Naive thymus-derived CD8-positive, alpha-beta T cell (primary cell): ENCODE measurements at regions not wholly inside any gene's neighbourhood (a gene's known extent, or its start where the extent isn't known, plus 50 kb on each side); places are given as distances from the start of the nearest gene placed in this dataset.
A peak's percentile ranks its signal among the peaks of the same experiment; 100 is the strongest.

Experiments
- ATAC-seq, 2 donors: fragments of 150-1000 bp; cut with Tn5 transposase in 1 of 2; sonication (Bioruptor Pico), chemical (Tn5 transposase) in 1 of 2; 1 replicate in 1 of 2; 2 replicates in 1 of 2; pipeline ENCODE4 v1.10.0; 2021; ENCODE audit warnings: mild to moderate bottlenecking in 2 of 2, moderate library complexity in 2 of 2
- POLR2A ChIA-PET: fragments of 350-600 bp; sonication (Branson Sonifier 250); formaldehyde crosslinking; loops from one replicate; lab custom pipeline; 2021; ENCODE audit warnings: antibody characterized with exemption; lab: Charles Lee
- DNase-seq, 10 donors: peaks; one replicate each; pipeline versions ENCODE4 v3.0.0 to v3.0.0-alpha.2; 2020 to 2022
- H3K27ac Mint-ChIP-seq, 10 donors: one replicate each; pipeline ENCODE4 v1.8.0; 2020 to 2022; ENCODE audit warnings: mild to moderate bottlenecking in 10 of 10, mixed read lengths in 10 of 10, moderate library complexity in 4 of 10, inconsistent platforms in 1 of 10
- H3K27me3 Mint-ChIP-seq, 5 donors: one replicate each; pipeline ENCODE4 v1.8.0; 2021 to 2022; ENCODE audit warnings: mixed read lengths in 5 of 5
- H3K36me3 Mint-ChIP-seq, 3 donors: one replicate each; pipeline ENCODE4 v1.8.0; 2020 to 2022; ENCODE audit warnings: mixed read lengths in 3 of 3, mild to moderate bottlenecking in 2 of 3, inconsistent platforms in 1 of 3
- H3K4me1 Mint-ChIP-seq, 4 donors: one replicate each; pipeline ENCODE4 v1.8.0; 2021 to 2022; ENCODE audit warnings: mixed read lengths in 4 of 4
- H3K4me3 Mint-ChIP-seq, 10 donors: one replicate each; pipeline ENCODE4 v1.8.0; 2020 to 2022; ENCODE audit warnings: mild to moderate bottlenecking in 10 of 10, mixed read lengths in 10 of 10, moderate library complexity in 6 of 10, inconsistent platforms in 1 of 10
- H3K9me3 Mint-ChIP-seq, 9 donors: one replicate each; pipeline ENCODE4 v1.8.0; 2020 to 2022; ENCODE audit warnings: mixed read lengths in 9 of 9, mild to moderate bottlenecking in 3 of 9, inconsistent platforms in 1 of 9, moderate library complexity in 1 of 9

DNA sequence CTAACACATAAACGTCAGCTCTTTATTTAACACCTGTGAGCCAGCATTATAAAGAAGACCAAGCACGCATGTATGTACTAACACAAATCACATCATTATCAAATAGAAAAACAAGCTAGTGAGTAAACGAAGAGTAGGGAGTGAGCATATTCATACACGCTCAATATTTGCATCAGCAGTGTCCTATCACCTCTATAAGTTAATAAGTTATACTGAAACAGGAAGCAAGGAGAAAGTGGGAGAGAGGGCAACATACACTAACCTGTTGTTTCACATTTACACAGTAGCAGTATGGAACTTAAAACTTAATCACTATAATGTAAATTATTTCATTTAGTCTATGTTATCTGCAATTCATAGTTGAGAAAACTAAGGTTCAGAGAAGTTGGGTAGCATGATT is 321.5 kb upstream of the TANK start:
- POLR2A ChIA-PET: no interaction called here
- H3K36me3 Mint-ChIP-seq: peaks cover 0 to 15% (median 8%) of the 10 kb centered on the region in 3 donors
- H3K4me1 Mint-ChIP-seq: no peaks in the 10 kb centered on the region
- DNase-seq (no peak), ATAC-seq (no peak)
- no peak overlapping the region for H3K27ac Mint-ChIP-seq
- no peak overlapping the region for H3K4me3 Mint-ChIP-seq
- peaks cover 0 to 17% (median 5%) of the 10 kb centered on the region in 5 donors for H3K27me3 Mint-ChIP-seq
- peaks cover 4 to 23% (median 14%) of the 10 kb centered on the region in 9 donors for H3K9me3 Mint-ChIP-seq

DNA sequence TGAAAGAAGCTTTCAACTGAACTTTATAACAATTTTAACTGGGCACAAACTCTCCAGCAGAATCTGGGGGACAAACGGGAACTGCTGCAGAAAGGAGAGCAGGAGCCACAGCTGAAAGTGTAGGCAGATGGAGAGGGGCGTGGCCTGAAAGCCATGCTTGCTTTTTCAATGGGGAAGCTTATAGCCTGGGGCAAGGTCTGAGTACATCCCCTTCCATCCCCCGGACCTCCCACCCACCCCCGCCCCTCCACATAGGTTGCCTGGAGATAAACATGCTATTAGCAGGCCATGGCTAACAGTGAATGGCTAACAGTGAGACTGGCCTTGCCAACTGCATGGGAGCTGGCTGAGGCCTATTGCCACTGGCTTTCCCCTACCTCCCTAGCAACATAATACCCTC is 317.9 kb upstream of the TANK start:
- DNase-seq (no peak), ATAC-seq (no peak)
- Mint-ChIP-seq H3K4me3 (no peak overlapping the region), H3K4me1 (no peaks in the 10 kb centered on the region), H3K27ac (no peak overlapping the region), H3K36me3 (peaks cover 0 to 23% (median 12%) of the 10 kb centered on the region in 3 donors), H3K9me3 (peaks cover 7 to 43% (median 21%) of the 10 kb centered on the region in 9 donors), H3K27me3 (peaks cover 0 to 5% (median 3%) of the 10 kb centered on the region in 5 donors)
- POLR2A ChIA-PET: no interaction called here

DNA sequence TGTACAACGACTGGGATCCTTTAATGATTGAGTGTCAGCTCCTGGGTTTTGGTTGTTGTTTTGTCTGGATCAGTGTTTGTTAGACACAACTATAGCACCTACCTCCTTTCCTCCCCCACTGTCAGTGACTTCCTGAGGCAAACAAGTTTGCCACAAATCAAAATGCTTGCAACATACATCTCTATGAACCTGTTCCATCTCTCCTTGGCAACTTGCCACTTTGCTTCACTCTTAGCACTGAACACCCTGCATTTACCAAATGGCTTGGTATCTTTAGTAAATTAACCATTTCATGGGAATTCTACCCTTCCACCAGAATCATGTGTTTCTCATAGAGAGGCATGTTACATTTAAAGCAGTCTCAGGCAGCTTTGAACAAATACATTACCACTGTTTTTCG is 301.1 kb upstream of the TANK start:
- POLR2A ChIA-PET: no interaction called here
- H3K9me3 Mint-ChIP-seq: no peaks in the 10 kb centered on the region
- H3K4me1 Mint-ChIP-seq: peaks cover 3 to 6% (median 5%) of the 10 kb centered on the region in 4 donors
- DNase-seq (peak in 2 of 10 donors; percentile 16 to 25), ATAC-seq (peak in 1 of 2 donors; percentile 36)
- H3K27ac Mint-ChIP-seq: no peak overlapping the region
- H3K36me3 Mint-ChIP-seq: peaks cover 0 to 2% (median 0%) of the 10 kb centered on the region in 3 donors
- no peak overlapping the region for H3K4me3 Mint-ChIP-seq
- peaks cover 0 to 3% (median 0%) of the 10 kb centered on the region in 5 donors for H3K27me3 Mint-ChIP-seq

DNA sequence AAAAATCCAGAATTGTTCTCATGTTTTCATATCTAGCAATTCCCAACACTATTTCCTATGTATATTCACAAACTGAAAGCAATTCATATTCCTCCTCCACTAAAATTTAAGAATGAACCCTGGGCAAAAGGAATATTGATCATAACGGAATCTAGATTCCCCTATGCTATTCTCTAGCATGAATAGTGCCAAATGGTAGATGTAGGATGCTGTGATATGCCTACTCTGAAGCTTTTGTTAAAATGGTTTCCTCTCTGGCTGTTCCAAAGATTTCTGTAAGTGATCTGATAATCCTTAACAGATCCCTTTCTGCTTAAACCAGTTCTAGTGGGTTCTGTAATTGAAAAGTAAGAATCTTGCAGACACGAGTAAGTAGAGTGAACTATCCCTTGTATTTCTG is 298.0 kb upstream of the TANK start:
- Mint-ChIP-seq H3K4me1 (peaks cover 3 to 6% (median 5%) of the 10 kb centered on the region in 4 donors), H3K36me3 (peaks cover 0 to 2% (median 0%) of the 10 kb centered on the region in 3 donors), H3K27me3 (peaks cover 0 to 3% (median 0%) of the 10 kb centered on the region in 5 donors), H3K4me3 (no peak overlapping the region), H3K9me3 (no peaks in the 10 kb centered on the region), H3K27ac (no peak overlapping the region)
- POLR2A ChIA-PET: no interaction called here
- DNase-seq (no peak), ATAC-seq (no peak)

DNA sequence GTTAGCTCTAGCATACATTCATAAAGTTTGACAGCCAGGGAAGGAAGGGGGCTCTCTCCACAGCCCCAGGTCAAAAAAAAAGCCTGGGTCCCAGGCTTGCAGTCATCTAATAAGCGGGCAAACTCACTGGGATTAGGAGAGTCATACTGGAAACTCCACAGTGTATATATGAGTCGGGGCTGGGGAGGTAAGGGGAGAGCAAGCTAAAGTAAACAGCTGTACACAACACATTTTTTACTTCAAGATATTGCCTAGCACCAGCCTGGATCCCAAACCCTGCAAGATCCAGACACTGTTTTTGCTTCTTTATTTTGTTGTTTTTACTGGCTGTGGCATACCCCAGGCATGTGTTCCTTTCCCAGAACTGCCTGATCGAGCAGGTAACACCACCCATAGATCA is 291.3 kb upstream of the TANK start:
- POLR2A ChIA-PET: no interaction called here
- H3K27me3 Mint-ChIP-seq: peaks cover 0 to 3% (median 0%) of the 10 kb centered on the region in 5 donors
- no peaks in the 10 kb centered on the region for H3K36me3 Mint-ChIP-seq
- H3K4me1 Mint-ChIP-seq: no peaks in the 10 kb centered on the region
- no peak overlapping the region for H3K4me3 Mint-ChIP-seq
- ATAC-seq: no peak
- no peak for DNase-seq
- H3K9me3 Mint-ChIP-seq: no peaks in the 10 kb centered on the region
- H3K27ac Mint-ChIP-seq: no peak overlapping the region

DNA sequence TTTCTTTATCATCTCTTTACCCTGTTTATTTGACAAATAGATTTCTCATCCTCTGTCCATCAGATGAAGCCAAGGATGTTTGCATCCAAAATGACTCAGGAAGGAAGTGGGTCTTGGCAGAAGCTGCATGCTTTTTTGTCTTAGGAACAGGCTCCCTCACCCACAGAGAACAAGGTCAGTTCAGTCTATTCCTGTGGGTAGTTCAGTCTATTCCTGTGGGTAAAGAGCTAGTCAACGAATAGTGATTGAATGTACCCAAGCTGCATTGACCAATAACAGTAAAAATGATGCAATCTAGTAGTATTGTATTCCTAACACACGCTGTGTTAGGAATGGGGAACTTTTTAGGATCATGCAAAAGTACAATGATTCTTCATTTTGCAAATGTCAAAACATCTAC is 290.8 kb upstream of the TANK start:
- peaks cover 0 to 3% (median 0%) of the 10 kb centered on the region in 5 donors for H3K27me3 Mint-ChIP-seq
- POLR2A ChIA-PET: no interaction called here
- H3K36me3 Mint-ChIP-seq: no peaks in the 10 kb centered on the region
- no peaks in the 10 kb centered on the region for H3K4me1 Mint-ChIP-seq
- DNase-seq (no peak), ATAC-seq (no peak)
- no peak overlapping the region for H3K4me3 Mint-ChIP-seq
- H3K27ac Mint-ChIP-seq: no peak overlapping the region
- H3K9me3 Mint-ChIP-seq: no peaks in the 10 kb centered on the region

DNA sequence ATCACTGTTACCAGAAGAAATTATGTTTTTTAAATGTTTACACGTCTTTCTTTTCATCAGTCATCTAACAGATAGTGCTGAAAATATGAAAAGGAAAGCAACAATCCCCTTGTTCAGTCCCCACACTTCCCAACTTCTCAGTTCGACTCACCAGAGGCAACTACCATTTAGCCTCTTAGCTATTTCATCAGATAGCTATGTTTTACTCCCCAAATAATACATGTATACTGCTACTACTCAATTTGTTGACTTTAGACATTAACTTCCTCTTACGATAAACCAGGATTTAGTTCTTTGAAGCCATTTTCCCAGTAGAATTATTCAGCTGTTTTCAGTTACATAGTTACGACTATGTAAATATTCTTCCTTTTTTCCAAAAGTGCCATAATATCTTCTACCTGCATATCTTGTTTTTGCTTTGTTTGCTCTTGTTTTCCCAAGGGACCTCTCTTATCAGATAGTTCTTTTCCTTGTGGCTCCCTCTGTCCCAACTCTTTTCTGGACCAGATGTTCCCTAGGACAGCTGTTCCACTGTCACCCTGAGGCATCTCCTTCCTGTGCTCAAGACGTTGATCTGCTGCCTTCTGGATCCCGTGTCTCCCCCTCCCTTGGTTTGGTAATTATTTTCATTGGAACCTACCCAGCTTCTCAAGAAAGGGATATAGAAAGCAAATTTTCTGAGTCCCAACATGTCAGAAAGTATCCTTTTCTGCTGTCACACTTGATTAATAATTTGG is 289.3 kb upstream of the TANK start:
- no peaks in the 10 kb centered on the region for H3K9me3 Mint-ChIP-seq
- no peaks in the 10 kb centered on the region for H3K36me3 Mint-ChIP-seq
- POLR2A ChIA-PET: interaction anchor here (0.7 kb wide), 1 partner anchor 438 kb away, joined by 3 read pairs; no protein-coding TSS in a partner anchor

DNA sequence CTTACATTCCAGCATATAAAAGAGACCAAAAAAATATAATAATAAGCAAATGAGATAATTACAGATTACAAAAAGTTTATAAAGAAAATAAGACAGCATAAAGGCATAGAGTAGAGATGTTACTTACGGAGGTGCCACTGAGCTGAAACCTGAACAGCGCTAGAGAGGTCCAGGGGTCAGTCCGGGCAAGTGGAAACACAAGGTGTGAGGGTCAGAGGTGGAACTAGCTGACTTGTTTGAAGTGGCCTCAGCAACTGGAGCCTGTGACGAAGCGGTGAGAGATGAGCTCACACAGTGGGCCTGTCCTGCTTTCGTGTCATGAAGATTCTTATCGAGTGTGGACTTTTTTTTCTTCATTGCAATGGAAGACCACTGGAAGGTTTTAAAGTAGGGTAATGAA is 288.3 kb upstream of the TANK start:
- Mint-ChIP-seq H3K27ac (no peak overlapping the region), H3K9me3 (no peaks in the 10 kb centered on the region), H3K4me3 (no peak overlapping the region), H3K27me3 (peaks cover 0 to 3% (median 0%) of the 10 kb centered on the region in 5 donors), H3K4me1 (no peaks in the 10 kb centered on the region), H3K36me3 (no peaks in the 10 kb centered on the region)
- ATAC-seq: no peak
- DNase-seq: no peak
- POLR2A ChIA-PET: interaction anchor here (0.7 kb wide), 1 partner anchor 439 kb away, joined by 3 read pairs; no protein-coding TSS in a partner anchor

More for the DNA sequence above, 289.3 kb upstream of the TANK start:
- DNase-seq (no peak), ATAC-seq (no peak)
- no peaks in the 10 kb centered on the region for H3K4me1 Mint-ChIP-seq
- H3K27me3 Mint-ChIP-seq: peaks cover 0 to 3% (median 0%) of the 10 kb centered on the region in 5 donors
- no peak overlapping the region for H3K4me3 Mint-ChIP-seq
- H3K27ac Mint-ChIP-seq: no peak overlapping the region

DNA sequence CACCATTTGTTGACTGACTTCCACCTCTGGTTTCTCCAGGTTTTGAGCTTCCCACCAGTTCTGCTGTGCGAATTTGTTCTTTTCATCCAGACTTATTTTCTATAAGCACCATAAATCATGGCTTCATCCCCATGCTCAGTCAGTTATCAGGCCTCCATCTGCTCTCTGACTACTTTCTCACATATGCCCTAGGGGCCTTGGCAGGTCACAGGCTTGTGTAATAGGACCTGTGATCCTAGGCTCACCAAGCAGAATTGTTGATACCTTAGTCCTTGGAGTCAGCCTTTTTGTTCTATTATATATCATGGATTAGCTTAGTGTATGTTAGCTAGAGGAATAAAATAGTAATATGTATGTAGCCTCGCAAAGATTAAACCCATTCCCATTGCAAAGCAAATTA is 284.2 kb upstream of the TANK start:
- POLR2A ChIA-PET: no interaction called here
- no peak overlapping the region for H3K4me3 Mint-ChIP-seq
- peaks cover 0 to 4% (median 0%) of the 10 kb centered on the region in 5 donors for H3K27me3 Mint-ChIP-seq
- no peaks in the 10 kb centered on the region for H3K4me1 Mint-ChIP-seq
- no peak overlapping the region for H3K27ac Mint-ChIP-seq
- DNase-seq (no peak), ATAC-seq (no peak)
- H3K36me3 Mint-ChIP-seq: no peaks in the 10 kb centered on the region
- no peaks in the 10 kb centered on the region for H3K9me3 Mint-ChIP-seq

DNA sequence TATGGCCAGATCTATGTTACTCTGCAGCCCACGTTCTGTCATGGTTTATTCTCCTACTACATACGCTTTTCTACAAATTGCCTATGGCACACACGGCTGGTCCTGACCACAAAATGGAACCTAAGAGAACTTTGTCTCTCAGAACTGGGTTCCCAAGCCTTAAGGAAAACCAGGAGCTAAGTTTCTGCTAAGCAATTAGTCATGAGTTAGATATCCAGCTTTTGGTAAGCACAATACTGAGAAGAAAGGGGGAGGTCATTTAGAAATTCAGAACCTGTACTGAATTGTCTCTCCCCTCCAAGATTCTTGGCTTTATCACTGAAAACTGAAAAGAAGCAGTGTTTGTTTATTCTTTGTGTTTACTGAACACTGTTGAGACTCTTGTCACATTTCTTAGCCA is 283.5 kb upstream of the TANK start:
- ATAC-seq: no peak
- Mint-ChIP-seq H3K27me3 (peaks cover 0 to 4% (median 0%) of the 10 kb centered on the region in 5 donors), H3K9me3 (no peaks in the 10 kb centered on the region), H3K4me1 (no peaks in the 10 kb centered on the region), H3K36me3 (no peaks in the 10 kb centered on the region), H3K27ac (no peak overlapping the region), H3K4me3 (no peak overlapping the region)
- no peak for DNase-seq
- POLR2A ChIA-PET: no interaction called here

DNA sequence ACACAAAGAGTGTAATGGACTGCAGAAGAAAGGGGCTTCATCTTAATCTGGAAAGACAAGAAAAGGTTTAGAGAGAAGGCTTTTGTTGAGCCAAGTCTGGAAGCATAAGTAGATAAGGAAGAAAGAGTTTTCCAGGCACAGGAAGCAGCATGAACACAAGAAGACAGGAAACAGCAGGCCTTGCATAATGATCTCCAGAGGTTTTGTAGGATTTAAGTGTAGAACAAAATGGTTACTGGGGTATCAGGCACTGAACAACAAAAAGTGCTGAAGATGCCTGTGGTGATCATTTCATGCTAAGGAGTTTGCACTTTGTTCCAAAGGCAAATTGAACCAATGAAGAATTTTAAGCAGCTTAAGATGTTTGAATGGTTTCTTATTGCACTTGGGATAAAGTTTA is 281.6 kb upstream of the TANK start:
- DNase-seq: no peak
- Mint-ChIP-seq H3K27me3 (peaks cover 0 to 4% (median 0%) of the 10 kb centered on the region in 5 donors), H3K4me3 (no peak overlapping the region), H3K27ac (no peak overlapping the region), H3K36me3 (no peaks in the 10 kb centered on the region), H3K4me1 (no peaks in the 10 kb centered on the region), H3K9me3 (no peaks in the 10 kb centered on the region)
- POLR2A ChIA-PET: no interaction called here
- no peak for ATAC-seq

DNA sequence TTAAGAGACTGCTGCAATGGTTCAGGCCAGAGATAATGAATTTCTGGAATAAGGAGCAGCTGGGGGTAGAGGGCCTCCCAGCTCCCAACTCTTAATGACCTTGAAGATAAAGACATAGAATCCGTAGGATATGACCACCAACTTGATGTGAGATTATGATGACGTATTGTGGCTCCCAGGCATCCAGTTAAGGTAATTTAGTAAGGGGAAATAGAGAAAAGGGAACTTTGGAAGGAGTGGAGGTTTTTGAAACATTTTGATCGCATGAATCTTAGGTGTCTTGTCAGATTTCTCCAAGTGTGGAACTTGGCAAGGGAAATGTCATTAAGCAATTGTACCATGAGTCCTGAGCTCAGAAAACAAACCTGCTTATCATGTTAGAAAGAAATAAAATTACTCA is 277.3 kb upstream of the TANK start:
- Mint-ChIP-seq H3K4me1 (no peaks in the 10 kb centered on the region), H3K27me3 (peaks cover 0 to 4% (median 0%) of the 10 kb centered on the region in 5 donors), H3K27ac (no peak overlapping the region), H3K9me3 (no peaks in the 10 kb centered on the region), H3K4me3 (no peak overlapping the region), H3K36me3 (no peaks in the 10 kb centered on the region)
- ATAC-seq (no peak), DNase-seq (no peak)
- POLR2A ChIA-PET: no interaction called here

DNA sequence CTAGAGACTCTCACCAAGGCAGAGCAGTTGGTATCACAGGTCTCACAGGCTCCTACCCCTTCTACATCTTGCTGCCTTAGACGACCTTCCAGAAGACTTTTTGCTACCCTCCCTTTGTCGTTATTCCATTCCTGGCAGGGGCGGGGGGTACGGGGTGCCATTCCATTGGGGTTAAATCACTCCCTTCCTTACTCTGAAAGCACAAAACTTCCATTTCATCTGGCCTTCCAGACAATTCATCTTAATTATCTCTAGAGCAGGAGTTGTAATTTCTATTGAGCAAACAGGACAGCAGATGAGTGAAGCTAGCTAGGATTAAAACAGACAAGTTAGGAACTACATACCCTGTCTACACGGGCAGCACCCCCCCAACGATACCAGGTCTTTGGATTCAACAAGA is 276.2 kb upstream of the TANK start:
- ATAC-seq (no peak), DNase-seq (no peak)
- no peaks in the 10 kb centered on the region for H3K27me3 Mint-ChIP-seq
- POLR2A ChIA-PET: no interaction called here
- H3K36me3 Mint-ChIP-seq: no peaks in the 10 kb centered on the region
- no peaks in the 10 kb centered on the region for H3K9me3 Mint-ChIP-seq
- no peak overlapping the region for H3K4me3 Mint-ChIP-seq
- H3K4me1 Mint-ChIP-seq: no peaks in the 10 kb centered on the region
- H3K27ac Mint-ChIP-seq: no peak overlapping the region
